H9 (cell line): ENCODE measurements at regions not wholly inside any gene's neighbourhood (a gene's known extent, or its start where the extent isn't known, plus 50 kb on each side); places are given as distances from the start of the nearest gene placed in this dataset.

Experiments used
- DNase-seq: peaks from one replicate; pipeline ENCODE4 v3.0.0-alpha.2; 2017
- H2AFZ ChIP-seq: one replicate; pipeline ENCODE4 v1.6.1; 2013; ENCODE audit warnings: mild to moderate bottlenecking, low read length, control low read depth, moderate library complexity
- H2AK5ac ChIP-seq: 2 replicates; pipeline ENCODE4 v1.6.1; 2013; ENCODE audit warnings: low read length, control low read depth, mixed read lengths; ENCODE audit not compliant: insufficient read length
- H2BK120ac ChIP-seq: one replicate; pipeline ENCODE4 v1.6.1; 2013; ENCODE audit warnings: low read depth, mild to moderate bottlenecking, low read length, control low read depth, inconsistent platforms; ENCODE audit not compliant: poor library complexity, severe bottlenecking
- H2BK12ac ChIP-seq: 2 replicates; pipeline ENCODE4 v1.6.1; 2013; ENCODE audit warnings: low read length, control low read depth, mixed read lengths, low read depth; ENCODE audit not compliant: insufficient read length
- H2BK15ac ChIP-seq: 2 replicates; pipeline ENCODE4 v1.6.1; 2013; ENCODE audit warnings: low read depth, low read length, control low read depth
- H2BK20ac ChIP-seq: one replicate; pipeline ENCODE4 v1.6.1; 2013; ENCODE audit warnings: low read depth, mild to moderate bottlenecking, low read length, control low read depth, inconsistent platforms; ENCODE audit not compliant: poor library complexity, severe bottlenecking
- H2BK5ac ChIP-seq: 2 replicates; pipeline ENCODE4 v1.6.1; 2013; ENCODE audit warnings: low read length, control low read depth, mixed read lengths; ENCODE audit not compliant: insufficient read length
- H3K14ac ChIP-seq: 2 replicates; pipeline ENCODE4 v1.6.1; 2013; ENCODE audit warnings: low read length, control low read depth; ENCODE audit not compliant: insufficient read depth
- H3K18ac ChIP-seq: 2 replicates; pipeline ENCODE4 v1.6.1; 2013; ENCODE audit warnings: low read depth, mild to moderate bottlenecking, mixed read lengths, low read length, control low read depth; ENCODE audit not compliant: insufficient read length
- H3K23ac ChIP-seq: 2 replicates; pipeline ENCODE4 v1.6.1; 2013; ENCODE audit warnings: low read length, control low read depth, mixed read lengths, low read depth; ENCODE audit not compliant: insufficient read length
- H3K23me2 ChIP-seq: 2 replicates; pipeline ENCODE4 v1.6.1; 2013; ENCODE audit warnings: low read depth, mild to moderate bottlenecking, mixed read lengths, low read length, control low read depth; ENCODE audit not compliant: insufficient read length, poor library complexity, severe bottlenecking
- H3K27ac ChIP-seq: 2 replicates; pipeline ENCODE4 v1.5.1; 2013; ENCODE audit warnings: low read length, control low read depth, mixed read lengths, low read depth; ENCODE audit not compliant: insufficient read length
- H3K27me3 ChIP-seq: 2 replicates; pipeline ENCODE4 v1.6.1; 2013; ENCODE audit warnings: low read length, control low read depth, inconsistent platforms; ENCODE audit not compliant: insufficient read depth
- H3K4ac ChIP-seq: 2 replicates; pipeline ENCODE4 v1.6.1; 2013; ENCODE audit warnings: low read depth, mild to moderate bottlenecking, control low read depth, inconsistent platforms, low read length, moderate library complexity
- H3K4me1 ChIP-seq: 2 replicates; pipeline ENCODE4 v1.6.1; 2013; ENCODE audit warnings: low read length, control low read depth, inconsistent platforms; ENCODE audit not compliant: insufficient read depth
- H3K4me2 ChIP-seq: 2 replicates; pipeline ENCODE4 v1.6.1; 2013; ENCODE audit warnings: low read length, control low read depth, mixed read lengths; ENCODE audit not compliant: insufficient read length, insufficient read depth
- H3K56ac ChIP-seq: 2 replicates; pipeline ENCODE4 v1.6.1; 2013; ENCODE audit warnings: low read depth, mild to moderate bottlenecking, mixed read lengths, low read length, control low read depth; ENCODE audit not compliant: insufficient read length
- H3K79me1 ChIP-seq: 2 replicates; pipeline ENCODE4 v1.6.1; 2013; ENCODE audit warnings: low read depth, mild to moderate bottlenecking, moderate library complexity, low read length, control low read depth, inconsistent platforms; ENCODE audit not compliant: insufficient read depth, poor library complexity, severe bottlenecking
- H3K79me2 ChIP-seq: 2 replicates; pipeline ENCODE4 v1.6.1; 2013; ENCODE audit warnings: low read length, control low read depth, inconsistent platforms; ENCODE audit not compliant: insufficient read depth
- H3K9ac ChIP-seq: 2 replicates; pipeline ENCODE4 v1.6.1; 2013; ENCODE audit warnings: low read length, control low read depth, mixed read lengths; ENCODE audit not compliant: insufficient read length; ENCODE audit errors: extremely low read depth
- H3K9me3 ChIP-seq: one replicate; pipeline ENCODE4 v1.6.1; 2013; ENCODE audit warnings: low read depth, low read length, inconsistent platforms; ENCODE audit not compliant: control insufficient read depth
- H3T11ph ChIP-seq: one replicate; pipeline ENCODE4 v1.6.1; 2013; ENCODE audit warnings: mild to moderate bottlenecking, low read length, control low read depth, inconsistent platforms
- H4K20me1 ChIP-seq: one replicate; pipeline ENCODE4 v1.6.1; 2013; ENCODE audit not compliant: control insufficient read depth, insufficient read length, insufficient read depth
- H4K5ac ChIP-seq: 2 replicates; pipeline ENCODE4 v1.6.1; 2013; ENCODE audit warnings: low read depth, mild to moderate bottlenecking, mixed read lengths, low read length, control low read depth; ENCODE audit not compliant: insufficient read length
- H4K8ac ChIP-seq: replicated peaks from 2 replicates; pipeline ENCODE4 v1.6.1; 2013; ENCODE audit warnings: low read length, control low read depth, mixed read lengths, low read depth; ENCODE audit not compliant: insufficient read length
- H4K91ac ChIP-seq: 2 replicates; pipeline ENCODE4 v1.6.1; 2013; ENCODE audit warnings: low read depth, mild to moderate bottlenecking, moderate library complexity, mixed read lengths, low read length, control low read depth; ENCODE audit not compliant: insufficient read length
- H3K27ac Mint-ChIP-seq, 3 experiments: 2 replicates in 2 of 3; 3 replicates in 1 of 3; pipeline ENCODE4 v1.8.0; 2020 to 2021; ENCODE audit warnings: mixed read lengths in 3 of 3, mild to moderate bottlenecking in 1 of 3, moderate library complexity in 1 of 3
- H3K27me3 Mint-ChIP-seq: 2 replicates; pipeline ENCODE4 v1.8.0; 2021; ENCODE audit warnings: low read depth, mild to moderate bottlenecking, moderate library complexity, mixed read lengths
- H3K36me3 Mint-ChIP-seq, 3 experiments: 2 replicates in 2 of 3; 3 replicates in 1 of 3; pipeline ENCODE4 v1.8.0; 2020 to 2021; ENCODE audit warnings: low read depth in 3 of 3, mixed read lengths in 3 of 3; ENCODE audit not compliant: insufficient read depth in 1 of 3
- H3K4me1 Mint-ChIP-seq, 2 experiments: 2 replicates each; pipeline ENCODE4 v1.8.0; 2020; ENCODE audit warnings: mixed read lengths in 2 of 2
- H3K4me3 Mint-ChIP-seq, 2 experiments: 2 replicates in 1 of 2; 3 replicates in 1 of 2; pipeline ENCODE4 v1.8.0; 2020 to 2021; ENCODE audit warnings: mild to moderate bottlenecking in 2 of 2, mixed read lengths in 2 of 2, moderate library complexity in 1 of 2
- H3K9me3 Mint-ChIP-seq, 2 experiments: 2 replicates in 1 of 2; 3 replicates in 1 of 2; pipeline ENCODE4 v1.8.0; 2020; ENCODE audit warnings: mild to moderate bottlenecking in 2 of 2, mixed read lengths in 2 of 2, moderate library complexity in 1 of 2
- TF ChIP-seq, protein P1 (sequence below): fragments of 200-600 bp; sonication (generic); conservative IDR thresholded peaks from 3 replicates; pipeline ENCODE4 v1.8.0; 2021; ENCODE audit warnings: antibody characterized with exemption, mild to moderate bottlenecking

GRCh38 chr18:66342577-66342976 is 261.3 kb downstream of the CDH19 start:
- no peak overlapping the region for H2AK5ac ChIP-seq
- no peak overlapping the region for H3K9ac ChIP-seq
- H3K4ac ChIP-seq, result no peak overlapping the region
- H3K4me1 ChIP-seq, result no peaks in the 10 kb centered on the region
- Mint-ChIP-seq H3K4me3 (no peak overlapping the region), H3K9me3 (no peaks in the 10 kb centered on the region; a peak in 1 of 5 replicates), H3K4me1 (no peaks in the 10 kb centered on the region), H3K27me3 (no peaks in the 10 kb centered on the region), H3K27ac (no peak overlapping the region), H3K36me3 (no peaks in the 10 kb centered on the region)
- H4K91ac ChIP-seq, result no peak overlapping the region
- H3K27ac ChIP-seq, result no peak overlapping the region
- H3K4me2 ChIP-seq, result no peak overlapping the region
- no peak overlapping the region for H4K8ac ChIP-seq
- H3K56ac ChIP-seq, result no peak overlapping the region
- no peak for DNase-seq
- H2BK20ac ChIP-seq, result no peak overlapping the region
- no peaks in the 10 kb centered on the region for H4K20me1 ChIP-seq
- no peaks in the 10 kb centered on the region for H3K9me3 ChIP-seq
- no peaks in the 10 kb centered on the region for H3K79me2 ChIP-seq
- H3K14ac ChIP-seq, result no peak overlapping the region
- H4K5ac ChIP-seq, result no peak overlapping the region
- no peaks in the 10 kb centered on the region for H3K27me3 ChIP-seq
- H2BK15ac ChIP-seq, result no peak overlapping the region
- H2BK5ac ChIP-seq, result no peak overlapping the region
- no peaks in the 10 kb centered on the region for H3K79me1 ChIP-seq
- H3K18ac ChIP-seq, result no peak overlapping the region
- H3K23ac ChIP-seq, result no peak overlapping the region
- H2BK120ac ChIP-seq, result no peak overlapping the region
- no peak overlapping the region for H2AFZ ChIP-seq
- no peak overlapping the region for H3T11ph ChIP-seq
- TF ChIP-seq, protein P1, sequence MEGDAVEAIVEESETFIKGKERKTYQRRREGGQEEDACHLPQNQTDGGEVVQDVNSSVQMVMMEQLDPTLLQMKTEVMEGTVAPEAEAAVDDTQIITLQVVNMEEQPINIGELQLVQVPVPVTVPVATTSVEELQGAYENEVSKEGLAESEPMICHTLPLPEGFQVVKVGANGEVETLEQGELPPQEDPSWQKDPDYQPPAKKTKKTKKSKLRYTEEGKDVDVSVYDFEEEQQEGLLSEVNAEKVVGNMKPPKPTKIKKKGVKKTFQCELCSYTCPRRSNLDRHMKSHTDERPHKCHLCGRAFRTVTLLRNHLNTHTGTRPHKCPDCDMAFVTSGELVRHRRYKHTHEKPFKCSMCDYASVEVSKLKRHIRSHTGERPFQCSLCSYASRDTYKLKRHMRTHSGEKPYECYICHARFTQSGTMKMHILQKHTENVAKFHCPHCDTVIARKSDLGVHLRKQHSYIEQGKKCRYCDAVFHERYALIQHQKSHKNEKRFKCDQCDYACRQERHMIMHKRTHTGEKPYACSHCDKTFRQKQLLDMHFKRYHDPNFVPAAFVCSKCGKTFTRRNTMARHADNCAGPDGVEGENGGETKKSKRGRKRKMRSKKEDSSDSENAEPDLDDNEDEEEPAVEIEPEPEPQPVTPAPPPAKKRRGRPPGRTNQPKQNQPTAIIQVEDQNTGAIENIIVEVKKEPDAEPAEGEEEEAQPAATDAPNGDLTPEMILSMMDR, result no peak
- H2BK12ac ChIP-seq, result no peak overlapping the region
- no peaks in the 10 kb centered on the region for H3K23me2 ChIP-seq
